ENCODE measurements at regions not wholly inside any gene's neighbourhood (a gene's known extent, or its start where the extent isn't known, plus 50 kb on each side); places are given as distances from the start of the nearest gene placed in this dataset.

DNA sequence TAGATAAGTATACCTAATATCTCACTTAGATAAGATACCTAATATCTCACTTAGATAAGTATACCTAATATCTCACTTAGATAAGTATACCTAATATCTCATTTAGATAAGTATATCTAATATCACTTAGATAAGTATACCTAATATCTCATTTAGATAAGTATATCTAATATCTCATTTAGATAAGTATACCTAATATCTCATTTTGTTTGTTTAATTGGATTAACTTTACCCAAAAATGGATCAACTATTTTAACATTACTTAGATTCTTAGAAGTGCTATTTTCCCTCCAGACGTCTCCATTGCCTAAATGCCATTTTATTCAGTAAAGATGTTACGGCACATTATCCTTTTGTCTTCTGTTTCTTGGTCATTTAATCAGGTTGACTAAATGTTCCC is 346.4 kb downstream of the CHRM3 start:
- TF ChIP-seq, protein P1, sequence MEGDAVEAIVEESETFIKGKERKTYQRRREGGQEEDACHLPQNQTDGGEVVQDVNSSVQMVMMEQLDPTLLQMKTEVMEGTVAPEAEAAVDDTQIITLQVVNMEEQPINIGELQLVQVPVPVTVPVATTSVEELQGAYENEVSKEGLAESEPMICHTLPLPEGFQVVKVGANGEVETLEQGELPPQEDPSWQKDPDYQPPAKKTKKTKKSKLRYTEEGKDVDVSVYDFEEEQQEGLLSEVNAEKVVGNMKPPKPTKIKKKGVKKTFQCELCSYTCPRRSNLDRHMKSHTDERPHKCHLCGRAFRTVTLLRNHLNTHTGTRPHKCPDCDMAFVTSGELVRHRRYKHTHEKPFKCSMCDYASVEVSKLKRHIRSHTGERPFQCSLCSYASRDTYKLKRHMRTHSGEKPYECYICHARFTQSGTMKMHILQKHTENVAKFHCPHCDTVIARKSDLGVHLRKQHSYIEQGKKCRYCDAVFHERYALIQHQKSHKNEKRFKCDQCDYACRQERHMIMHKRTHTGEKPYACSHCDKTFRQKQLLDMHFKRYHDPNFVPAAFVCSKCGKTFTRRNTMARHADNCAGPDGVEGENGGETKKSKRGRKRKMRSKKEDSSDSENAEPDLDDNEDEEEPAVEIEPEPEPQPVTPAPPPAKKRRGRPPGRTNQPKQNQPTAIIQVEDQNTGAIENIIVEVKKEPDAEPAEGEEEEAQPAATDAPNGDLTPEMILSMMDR (IDR thresholded peaks at IDR 0.05), result no peak
- no peak for TF ChIP-seq POLR2A (IDR thresholded peaks at IDR 0.05)
